ENCODE measurements at regions not wholly inside any gene's neighbourhood (a gene's known extent, or its start where the extent isn't known, plus 50 kb on each side); places are given as distances from the start of the nearest gene placed in this dataset.

GRCh38 chr3:117595615-117596014, 886.0 kb downstream of the TUSC7 start:
- TF ChIP-seq CTCF (IDR thresholded peaks at IDR 0.05; ENCODE audit: low read depth, low read length) (no peak), POLR2A (IDR thresholded peaks at IDR 0.05; ENCODE audit: extremely low read depth, insufficient read length) (no peak), MAX (IDR thresholded peaks at IDR 0.05; ENCODE audit: low read depth, low read length) (no peak), MYC (IDR thresholded peaks at IDR 0.05; ENCODE audit: low read depth, low read length) (no peak)
